KBM-7 (cell line): ENCODE measurements at regions not wholly inside any gene's neighbourhood (a gene's known extent, or its start where the extent isn't known, plus 50 kb on each side); places are given as distances from the start of the nearest gene placed in this dataset.

Experiments
- DNase-seq: peaks from one replicate; pipeline ENCODE4 v3.0.0-alpha.2; 2015
- in situ Hi-C: fragments of 300-500 bp; cut with MboI; formaldehyde crosslinking; loops from 2 replicates; pipeline ENCODE4 v1.14.3; 2020; ENCODE audit warnings: low sequenced_read_pairs, low pct_unique_long_range_greater_than_20kb, mixed read lengths

- no peak for DNase-seq
- in situ Hi-C loops: no loop called here
Measured at GRCh38 chr18:78295262-78295661, 684.4 kb upstream of the SALL3 start.

GRCh38 chr18:78296166-78296565, 683.5 kb upstream of the SALL3 start:
- in situ Hi-C loops: no loop called here
- no peak for DNase-seq

- DNase-seq: no peak
- in situ Hi-C loops: no loop called here
Measured at GRCh38 chr18:78297048-78297447, 682.6 kb upstream of the SALL3 start.

GRCh38 chr18:78303519-78304191, 676.0 kb upstream of the SALL3 start:
- DNase-seq: no peak
- in situ Hi-C loops: no loop called here

- DNase-seq: no peak
- in situ Hi-C loops: no loop called here
Measured at GRCh38 chr18:78304192-78305164, 675.1 kb upstream of the SALL3 start.

GRCh38 chr18:78305789-78306188, 673.8 kb upstream of the SALL3 start:
- in situ Hi-C loops: no loop called here
- no peak for DNase-seq

- in situ Hi-C loops: no loop called here
- no peak for DNase-seq
Measured at GRCh38 chr18:78309307-78309706, 670.3 kb upstream of the SALL3 start.

- DNase-seq: no peak
- in situ Hi-C loops: no loop called here
Measured at GRCh38 chr18:78309924-78310323, 669.7 kb upstream of the SALL3 start.

GRCh38 chr18:78319264-78319663, 660.4 kb upstream of the SALL3 start:
- no peak for DNase-seq
- in situ Hi-C loops: no loop called here

- no peak for DNase-seq
- in situ Hi-C loops: no loop called here
Measured at GRCh38 chr18:78319961-78320360, 659.7 kb upstream of the SALL3 start.

- DNase-seq: no peak
- in situ Hi-C loops: no loop called here
Measured at GRCh38 chr18:78321402-78321801, 658.2 kb upstream of the SALL3 start.

GRCh38 chr18:78323453-78324197, 656.0 kb upstream of the SALL3 start:
- in situ Hi-C loops: no loop called here
- no peak for DNase-seq

GRCh38 chr18:78327643-78328042, 652.0 kb upstream of the SALL3 start:
- in situ Hi-C loops: no loop called here

GRCh38 chr18:78330766-78331165, 648.9 kb upstream of the SALL3 start:
- no peak for DNase-seq
- in situ Hi-C loops: no loop called here

More at GRCh38 chr18:78327643-78328042, 652.0 kb upstream of the SALL3 start:
- DNase-seq: no peak

- DNase-seq: no peak
- in situ Hi-C loops: no loop called here
Measured at GRCh38 chr18:78352910-78353309, 626.7 kb upstream of the SALL3 start.

- in situ Hi-C loops: no loop called here
Measured at GRCh38 chr18:78362198-78362597, 617.4 kb upstream of the SALL3 start.

GRCh38 chr18:78363556-78364387, 615.8 kb upstream of the SALL3 start:
- no peak for DNase-seq
- in situ Hi-C loops: no loop called here

More at GRCh38 chr18:78362198-78362597, 617.4 kb upstream of the SALL3 start:
- no peak for DNase-seq

GRCh38 chr18:78364388-78364960, 615.1 kb upstream of the SALL3 start:
- in situ Hi-C loops: no loop called here
- DNase-seq: no peak

GRCh38 chr18:78367996-78368395, 611.6 kb upstream of the SALL3 start:
- in situ Hi-C loops: no loop called here
- no peak for DNase-seq
